ENCODE measurements at regions not wholly inside any gene's neighbourhood (a gene's known extent, or its start where the extent isn't known, plus 50 kb on each side); places are given as distances from the start of the nearest gene placed in this dataset.

GRCh38 chr11:112652786-112653390 is 308.3 kb upstream of the NCAM1 start:
- ChIA-PET CTCF (no interaction called here), POLR2A (no interaction called here)
- ATAC-seq (ENCODE audit: poor library complexity) = no peak
- Mint-ChIP-seq H3K36me3 (ENCODE audit: low read depth) (no peaks in the 10 kb centered on the region), H3K9me3 (no peaks in the 10 kb centered on the region), H3K4me3 (no peak overlapping the region), H3K4me1 (ENCODE audit: low read depth) (no peaks in the 10 kb centered on the region), H3K27ac (no peak overlapping the region), H3K27me3 (peaks cover 11% of the 10 kb centered on the region)
- H3K4me1 ChIP-seq (ENCODE audit: insufficient read depth, low read length) = no peaks in the 10 kb centered on the region
- H3K4me3 ChIP-seq (ENCODE audit: low read length) = no peak overlapping the region
- H3K27ac ChIP-seq (ENCODE audit: low read depth in 1 of 2, low read length in 2 of 2) = no peak overlapping the region
- no peak for TF ChIP-seq CTCF (IDR thresholded peaks at IDR 0.05)
- H3K9me3 ChIP-seq (ENCODE audit: control insufficient read depth in 1 of 2, insufficient read depth in 1 of 2, low read length in 2 of 2) = no peaks in the 10 kb centered on the region
- no peaks in the 10 kb centered on the region for H3K36me3 ChIP-seq (ENCODE audit: insufficient read depth, low read length)
- DNase-seq = no peak
- H3K27me3 ChIP-seq (ENCODE audit: control insufficient read depth in 1 of 2, insufficient read depth in 2 of 2, low read length in 2 of 2) = no peaks in the 10 kb centered on the region
- intact Hi-C loops (cut with DNase I, micrococcal nuclease) = no loop called here

- POLR2A ChIA-PET = no interaction called here
- no peaks in the 10 kb centered on the region for H3K9me3 ChIP-seq (ENCODE audit: control insufficient read depth in 1 of 2, insufficient read depth in 1 of 2, low read length in 2 of 2)
- Mint-ChIP-seq H3K9me3 (no peaks in the 10 kb centered on the region), H3K36me3 (ENCODE audit: low read depth) (no peaks in the 10 kb centered on the region), H3K27me3 (peaks cover 4% of the 10 kb centered on the region), H3K27ac (no peak overlapping the region), H3K4me1 (ENCODE audit: low read depth) (no peaks in the 10 kb centered on the region), H3K4me3 (no peak overlapping the region)
- H3K4me1 ChIP-seq (ENCODE audit: insufficient read depth, low read length) = no peaks in the 10 kb centered on the region
- no peaks in the 10 kb centered on the region for H3K36me3 ChIP-seq (ENCODE audit: insufficient read depth, low read length)
- H3K27ac ChIP-seq (ENCODE audit: low read depth in 1 of 2, low read length in 2 of 2) = no peak overlapping the region
- no peak for ATAC-seq (ENCODE audit: poor library complexity)
- intact Hi-C loops (cut with DNase I, micrococcal nuclease) = no loop called here
- no peak for TF ChIP-seq CTCF (IDR thresholded peaks at IDR 0.05)
- no peak for DNase-seq
- CTCF ChIA-PET = no interaction called here
- no peaks in the 10 kb centered on the region for H3K27me3 ChIP-seq (ENCODE audit: control insufficient read depth in 1 of 2, insufficient read depth in 2 of 2, low read length in 2 of 2)
- H3K4me3 ChIP-seq (ENCODE audit: low read length) = no peak overlapping the region
Measured at GRCh38 chr11:112655371-112655770, 305.8 kb upstream of the NCAM1 start.

- intact Hi-C loops (cut with DNase I, micrococcal nuclease) = no loop called here
- Histone ChIP-seq H3K27ac (ENCODE audit: low read depth in 1 of 2, low read length in 2 of 2) (no peak overlapping the region), H3K4me1 (ENCODE audit: insufficient read depth, low read length) (no peaks in the 10 kb centered on the region), H3K9me3 (ENCODE audit: control insufficient read depth in 1 of 2, insufficient read depth in 1 of 2, low read length in 2 of 2) (no peaks in the 10 kb centered on the region), H3K36me3 (ENCODE audit: insufficient read depth, low read length) (no peaks in the 10 kb centered on the region), H3K27me3 (ENCODE audit: control insufficient read depth in 1 of 2, insufficient read depth in 2 of 2, low read length in 2 of 2) (no peaks in the 10 kb centered on the region), H3K4me3 (ENCODE audit: low read length) (no peak overlapping the region)
- CTCF ChIA-PET = no interaction called here
- TF ChIP-seq CTCF (IDR thresholded peaks at IDR 0.05) = no peak
- POLR2A ChIA-PET = no interaction called here
- Mint-ChIP-seq H3K27me3 (peaks cover 4% of the 10 kb centered on the region), H3K9me3 (no peaks in the 10 kb centered on the region), H3K27ac (no peak overlapping the region), H3K36me3 (ENCODE audit: low read depth) (no peaks in the 10 kb centered on the region), H3K4me1 (ENCODE audit: low read depth) (no peaks in the 10 kb centered on the region), H3K4me3 (no peak overlapping the region)
- DNase-seq (no peak), ATAC-seq (ENCODE audit: poor library complexity) (no peak)
Measured at GRCh38 chr11:112656772-112657428, 304.3 kb upstream of the NCAM1 start.

All from CD4-positive, alpha-beta T cell (primary cell).